ENCODE measurements at regions not wholly inside any gene's neighbourhood (a gene's known extent, or its start where the extent isn't known, plus 50 kb on each side); places are given as distances from the start of the nearest gene placed in this dataset.

GRCh38 chr2:146659976-146660375, 1184.9 kb upstream of the ACVR2A start:
- TF ChIP-seq POLR2A (IDR thresholded peaks at IDR 0.05) (no peak), CTCF (IDR thresholded peaks at IDR 0.05) (no peak)
- Histone ChIP-seq H3K4me3 (replicated peaks in 1 of 3) (no peak overlapping the region), H3K36me3 (no peaks in the 10 kb centered on the region), H3K27ac (no peak overlapping the region), H3K27me3 (no peaks in the 10 kb centered on the region), H3K9me3 (no peaks in the 10 kb centered on the region), H3K4me1 (no peaks in the 10 kb centered on the region)
- intact Hi-C loops (cut with DNase I) = no loop called here
- WGBS, 2 donors = 95% methylated on average over 1 of the region's 1 CpG
- no peak for DNase-seq

GRCh38 chr2:146652311-146652710, 1192.5 kb upstream of the ACVR2A start:
- TF ChIP-seq POLR2A (IDR thresholded peaks at IDR 0.05) (no peak), CTCF (IDR thresholded peaks at IDR 0.05) (no peak)
- 78 to 91% methylated on average over 2 of the region's 2 CpGs for WGBS, 2 donors

GRCh38 chr2:146651361-146651760, 1193.5 kb upstream of the ACVR2A start:
- WGBS, 2 donors = 77 to 83% methylated on average over 3 of the region's 3 CpGs
- no peak for DNase-seq
- Histone ChIP-seq H3K4me1 (no peaks in the 10 kb centered on the region), H3K36me3 (no peaks in the 10 kb centered on the region), H3K27ac (no peak overlapping the region), H3K4me3 (replicated peaks in 1 of 3) (no peak overlapping the region), H3K27me3 (no peaks in the 10 kb centered on the region), H3K9me3 (no peaks in the 10 kb centered on the region)
- TF ChIP-seq POLR2A (IDR thresholded peaks at IDR 0.05) (no peak), CTCF (IDR thresholded peaks at IDR 0.05) (no peak)
- intact Hi-C loops (cut with DNase I) = no loop called here

More at GRCh38 chr2:146652311-146652710, 1192.5 kb upstream of the ACVR2A start:
- no peak for DNase-seq
- no peak overlapping the region for H3K4me3 ChIP-seq (replicated peaks in 1 of 3)
- no peaks in the 10 kb centered on the region for H3K4me1 ChIP-seq
- H3K36me3 ChIP-seq = no peaks in the 10 kb centered on the region
- no peaks in the 10 kb centered on the region for H3K27me3 ChIP-seq
- H3K27ac ChIP-seq = no peak overlapping the region
- H3K9me3 ChIP-seq = no peaks in the 10 kb centered on the region
- intact Hi-C loops (cut with DNase I) = no loop called here

- no peaks in the 10 kb centered on the region for H3K36me3 ChIP-seq
- DNase-seq = no peak
- no peak overlapping the region for H3K4me3 ChIP-seq (replicated peaks in 1 of 3)
- no peaks in the 10 kb centered on the region for H3K4me1 ChIP-seq
- TF ChIP-seq POLR2A (IDR thresholded peaks at IDR 0.05) = no peak
- no peak for TF ChIP-seq CTCF (IDR thresholded peaks at IDR 0.05)
- H3K27me3 ChIP-seq = no peaks in the 10 kb centered on the region
- no peak overlapping the region for H3K27ac ChIP-seq
- WGBS, 2 donors = 69 to 93% methylated on average over 2 to 4 of the region's 4 CpGs
- intact Hi-C loops (cut with DNase I) = no loop called here
- H3K9me3 ChIP-seq = no peaks in the 10 kb centered on the region
These were observed 1202.8 kb upstream of the ACVR2A start for GRCh38 chr2:146642066-146642465.

GRCh38 chr2:146634230-146635097, 1210.4 kb upstream of the ACVR2A start:
- no peaks in the 10 kb centered on the region for H3K27me3 ChIP-seq
- no peaks in the 10 kb centered on the region for H3K4me1 ChIP-seq
- TF ChIP-seq POLR2A (IDR thresholded peaks at IDR 0.05) (no peak), CTCF (IDR thresholded peaks at IDR 0.05) (no peak)
- H3K4me3 ChIP-seq (replicated peaks in 1 of 3) = no peak overlapping the region
- WGBS, 2 donors = 80 to 81% methylated on average over 8 of the region's 8 CpGs
- H3K27ac ChIP-seq = no peak overlapping the region
- DNase-seq = no peak
- no peaks in the 10 kb centered on the region for H3K9me3 ChIP-seq
- intact Hi-C loops (cut with DNase I) = no loop called here
- H3K36me3 ChIP-seq = no peaks in the 10 kb centered on the region
